ENCODE measurements at regions not wholly inside any gene's neighbourhood (a gene's known extent, or its start where the extent isn't known, plus 50 kb on each side); places are given as distances from the start of the nearest gene placed in this dataset.

DNA sequence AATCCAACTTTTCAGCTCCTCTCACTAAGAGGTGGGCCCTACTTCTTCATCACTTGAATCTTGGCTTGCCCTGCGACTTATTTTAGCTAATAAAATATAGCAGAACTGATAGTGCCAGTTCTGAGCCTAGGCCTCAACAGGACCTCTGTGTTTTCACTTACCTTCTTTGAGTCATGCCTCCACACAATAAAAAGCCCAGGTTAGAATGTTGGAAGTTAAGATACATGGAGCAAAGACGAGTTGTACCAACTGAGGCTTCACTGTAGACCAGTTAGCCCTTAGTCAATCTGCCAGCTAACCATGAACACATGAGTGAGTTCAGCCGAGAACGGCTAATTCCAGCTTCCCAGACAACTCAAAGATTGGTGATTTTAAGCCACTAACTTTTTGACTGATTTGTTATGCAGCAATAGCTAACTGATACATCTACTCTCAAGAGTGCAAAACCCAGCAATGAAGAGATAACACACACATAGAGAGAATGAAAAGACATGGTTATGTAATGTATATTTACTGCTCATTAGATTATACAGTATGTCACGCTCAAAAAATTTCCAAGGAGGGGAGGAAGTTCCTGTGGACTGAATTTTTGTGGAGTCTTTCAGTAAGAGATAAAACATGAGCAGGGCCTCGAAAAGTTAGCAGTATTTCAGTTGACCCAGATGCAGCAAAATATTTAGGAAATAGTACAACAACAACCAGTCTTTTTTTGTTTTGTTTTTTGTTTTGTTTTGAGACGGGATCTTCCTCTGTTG is 181.1 kb downstream of the MYCN start:
- DNase-seq (ENCODE audit: low read depth): no peak
- TF ChIP-seq, protein P1, sequence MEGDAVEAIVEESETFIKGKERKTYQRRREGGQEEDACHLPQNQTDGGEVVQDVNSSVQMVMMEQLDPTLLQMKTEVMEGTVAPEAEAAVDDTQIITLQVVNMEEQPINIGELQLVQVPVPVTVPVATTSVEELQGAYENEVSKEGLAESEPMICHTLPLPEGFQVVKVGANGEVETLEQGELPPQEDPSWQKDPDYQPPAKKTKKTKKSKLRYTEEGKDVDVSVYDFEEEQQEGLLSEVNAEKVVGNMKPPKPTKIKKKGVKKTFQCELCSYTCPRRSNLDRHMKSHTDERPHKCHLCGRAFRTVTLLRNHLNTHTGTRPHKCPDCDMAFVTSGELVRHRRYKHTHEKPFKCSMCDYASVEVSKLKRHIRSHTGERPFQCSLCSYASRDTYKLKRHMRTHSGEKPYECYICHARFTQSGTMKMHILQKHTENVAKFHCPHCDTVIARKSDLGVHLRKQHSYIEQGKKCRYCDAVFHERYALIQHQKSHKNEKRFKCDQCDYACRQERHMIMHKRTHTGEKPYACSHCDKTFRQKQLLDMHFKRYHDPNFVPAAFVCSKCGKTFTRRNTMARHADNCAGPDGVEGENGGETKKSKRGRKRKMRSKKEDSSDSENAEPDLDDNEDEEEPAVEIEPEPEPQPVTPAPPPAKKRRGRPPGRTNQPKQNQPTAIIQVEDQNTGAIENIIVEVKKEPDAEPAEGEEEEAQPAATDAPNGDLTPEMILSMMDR (conservative IDR thresholded peaks at IDR 0.05; ENCODE audit: control insufficient read depth, insufficient read depth, low read depth, low read length): no peak
- H3K4me3 ChIP-seq (ENCODE audit: control insufficient read depth, low read depth, low read length): no peak overlapping the region

DNA sequence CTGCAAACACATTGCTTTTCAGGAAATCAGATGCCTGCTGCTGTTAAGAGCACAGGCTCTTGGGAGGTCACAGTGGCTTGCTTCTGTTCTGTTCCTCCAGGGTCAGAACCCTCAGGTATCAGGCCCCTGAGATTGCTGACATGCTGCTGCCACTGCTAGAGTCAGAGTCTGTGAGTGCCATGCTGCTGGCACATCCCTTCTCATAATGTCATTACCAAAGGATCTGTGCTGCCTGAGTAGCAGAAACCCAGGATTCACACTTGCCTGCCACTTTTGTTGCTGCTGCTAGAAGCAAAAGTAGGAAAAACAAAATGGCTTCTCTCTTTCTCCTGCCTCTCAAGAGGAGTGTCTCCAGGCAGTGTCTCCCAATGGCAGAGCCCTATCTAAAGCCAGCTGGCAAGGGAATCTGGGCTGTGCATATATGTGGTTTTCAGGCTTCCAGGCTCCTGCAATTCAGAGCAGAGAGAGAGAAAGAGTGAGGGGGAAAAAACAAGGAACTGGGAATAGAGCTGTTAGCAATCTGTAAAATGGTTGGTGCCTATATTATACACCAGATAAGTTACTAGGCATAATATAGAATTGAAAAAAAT is 180.3 kb downstream of the MYCN start:
- DNase-seq (ENCODE audit: low read depth): no peak
- no peak overlapping the region for H3K4me3 ChIP-seq (ENCODE audit: control insufficient read depth, low read depth, low read length)
- TF ChIP-seq, protein P1 (conservative IDR thresholded peaks at IDR 0.05; ENCODE audit: control insufficient read depth, insufficient read depth, low read depth, low read length): no peak

DNA sequence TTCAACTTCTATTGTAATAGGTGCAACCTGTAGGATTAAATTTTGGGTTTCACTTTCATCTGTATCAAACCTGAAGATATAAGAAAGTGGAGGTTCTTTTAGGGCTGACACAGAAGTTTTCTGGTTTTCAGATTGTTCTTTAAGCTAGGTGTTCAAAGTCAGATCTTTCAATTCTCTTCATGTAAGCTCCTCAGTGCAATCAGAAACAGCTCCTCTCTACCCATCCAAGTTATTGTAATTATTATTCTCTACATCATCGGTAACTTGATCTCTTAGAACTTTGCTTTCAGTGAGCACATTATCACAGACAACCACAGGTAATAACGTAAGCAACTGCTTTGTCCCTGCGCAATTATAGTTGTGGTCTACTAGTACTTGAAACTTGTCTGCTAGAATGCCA is 179.4 kb downstream of the MYCN start:
- TF ChIP-seq, protein P1 (conservative IDR thresholded peaks at IDR 0.05; ENCODE audit: control insufficient read depth, insufficient read depth, low read depth, low read length): no peak
- DNase-seq (ENCODE audit: low read depth): no peak
- H3K4me3 ChIP-seq (ENCODE audit: control insufficient read depth, low read depth, low read length): no peak overlapping the region

DNA sequence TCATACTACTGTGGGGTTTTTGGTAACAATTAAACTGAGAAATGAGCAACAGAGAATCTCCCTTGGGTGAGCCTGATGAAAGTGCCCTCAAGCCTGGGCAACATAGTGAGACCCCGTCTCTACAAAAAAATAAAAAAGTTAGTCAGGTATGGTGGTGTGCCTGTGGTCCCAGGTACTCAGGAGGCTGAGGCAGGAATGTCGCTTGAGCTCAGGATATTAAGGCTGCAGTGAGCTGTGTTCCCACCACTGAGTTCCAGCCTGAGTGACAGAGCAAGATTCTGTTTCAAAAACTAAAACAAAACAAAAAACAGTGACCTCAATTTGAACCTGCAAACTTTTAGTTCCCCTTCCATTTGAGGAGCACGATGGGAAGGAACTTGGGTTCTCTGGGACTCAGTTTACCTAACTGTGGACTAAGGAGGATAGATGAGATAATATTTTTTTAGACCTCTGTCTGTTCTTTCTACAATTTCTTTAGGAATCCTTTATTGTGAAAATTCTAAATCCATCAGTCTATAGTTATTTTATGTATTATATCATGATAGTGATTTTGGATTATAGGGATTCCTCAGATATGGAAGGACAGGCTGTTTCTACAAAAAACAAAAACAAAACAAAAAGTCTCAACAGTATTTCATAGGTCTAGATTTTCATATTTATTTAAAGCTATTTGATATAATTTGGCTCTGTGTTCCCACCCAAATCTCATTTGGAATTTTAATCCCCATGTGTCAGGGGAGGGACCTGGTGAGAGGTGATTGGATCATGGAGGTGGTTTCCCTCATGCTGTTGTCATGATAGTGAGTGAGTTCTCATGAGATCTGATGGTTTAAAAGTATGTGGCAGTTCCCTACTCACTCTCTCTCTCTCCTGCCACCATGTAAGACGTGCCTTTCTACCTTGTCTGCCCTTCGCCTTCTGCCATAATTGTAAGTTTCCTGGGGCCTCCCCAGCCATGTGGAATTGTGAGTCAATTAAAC is 178.6 kb downstream of the MYCN start:
- TF ChIP-seq, protein P1 (conservative IDR thresholded peaks at IDR 0.05; ENCODE audit: control insufficient read depth, insufficient read depth, low read depth, low read length): no peak
- no peak for DNase-seq (ENCODE audit: low read depth)
- H3K4me3 ChIP-seq (ENCODE audit: control insufficient read depth, low read depth, low read length): no peak overlapping the region

DNA sequence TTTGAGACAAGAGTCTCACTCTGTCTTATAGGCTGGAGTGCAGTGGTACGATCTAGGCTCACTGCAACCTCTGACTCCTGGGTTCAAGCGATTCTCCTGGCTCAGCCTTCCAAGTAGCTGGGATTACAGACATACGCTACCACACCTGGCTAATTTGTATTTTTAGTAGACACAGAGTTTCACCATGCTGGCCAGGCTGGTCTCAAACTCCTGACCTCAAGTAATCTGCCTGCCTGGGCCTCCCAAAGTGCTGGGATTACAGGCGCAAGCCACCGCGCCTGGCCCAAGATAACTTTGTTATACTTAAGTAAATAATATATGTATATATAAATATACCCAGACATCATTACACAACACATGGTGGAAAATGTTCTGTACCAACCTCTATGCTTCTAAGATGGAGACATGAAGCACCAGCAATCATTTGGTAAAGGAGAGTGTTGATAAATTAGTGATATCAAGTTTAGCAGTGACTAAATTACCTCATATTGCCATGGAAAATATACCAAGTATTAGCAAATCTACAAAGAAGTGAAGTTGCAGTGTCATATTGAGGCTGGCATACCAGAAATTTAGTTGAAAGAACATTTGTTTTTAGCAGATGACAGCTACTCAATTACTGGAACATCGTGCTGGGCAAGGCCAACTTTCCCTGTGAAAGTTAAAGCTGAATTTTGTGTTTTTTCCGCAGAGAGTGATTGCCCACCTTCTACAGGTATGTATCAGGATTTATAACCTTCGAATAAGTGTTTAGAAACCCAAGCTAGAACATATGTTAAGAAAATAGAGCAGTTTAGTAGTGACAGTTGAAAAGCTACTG is 177.7 kb downstream of the MYCN start:
- no peak for DNase-seq (ENCODE audit: low read depth)
- TF ChIP-seq, protein P1 (conservative IDR thresholded peaks at IDR 0.05; ENCODE audit: control insufficient read depth, insufficient read depth, low read depth, low read length): no peak
- H3K4me3 ChIP-seq (ENCODE audit: control insufficient read depth, low read depth, low read length): no peak overlapping the region
